ENCODE measurements at regions not wholly inside any gene's neighbourhood (a gene's known extent, or its start where the extent isn't known, plus 50 kb on each side); places are given as distances from the start of the nearest gene placed in this dataset.

- TF ChIP-seq PAX8 (CRISPR knock-in tag; IDR thresholded peaks at IDR 0.05; ENCODE audit: borderline replicate concordance), result no peak
- TF ChIP-seq EHMT2 (IDR thresholded peaks at IDR 0.05; ENCODE audit: borderline replicate concordance, low read depth, low read length), result no peak
- TF ChIP-seq ZSCAN22 (CRISPR knock-in tag; IDR thresholded peaks at IDR 0.05), result no peak
- no peak for TF ChIP-seq NR3C1 (CRISPR knock-in tag; IDR thresholded peaks at IDR 0.05)
- TF ChIP-seq ADNP (CRISPR knock-in tag; IDR thresholded peaks at IDR 0.05), result no peak
- TF ChIP-seq KMT2B (CRISPR knock-in tag; IDR thresholded peaks at IDR 0.05), result no peak
- TF ChIP-seq KLF11 (CRISPR knock-in tag; IDR thresholded peaks at IDR 0.05), result no peak
These were observed 141.3 kb upstream of the ALKAL2 start for GRCh38 chr2:429142-429541.

Measured in HepG2 (cell line).